PFSK-1 (cell line): ENCODE measurements at regions not wholly inside any gene's neighbourhood (a gene's known extent, or its start where the extent isn't known, plus 50 kb on each side); places are given as distances from the start of the nearest gene placed in this dataset.

Source experiments
- FOXP2 ChIP-seq: optimal IDR thresholded peaks from 2 replicates; pipeline ENCODE3; 2011; ENCODE audit warnings: borderline replicate concordance, control low read depth, inconsistent platforms; ENCODE audit not compliant: insufficient read depth; ENCODE audit errors: extremely low read length, extremely low read depth
- POLR2AphosphoS5 ChIP-seq: IDR thresholded peaks from 2 replicates; pipeline ENCODE4 v1.6.1; 2012; ENCODE audit warnings: low read depth, mild to moderate bottlenecking, control low read depth, low read length, moderate library complexity
- REST ChIP-seq, 2 experiments: IDR thresholded peaks; 2 replicates each; pipeline versions ENCODE4 v1.6.1 to v1.8.0; 2011 to 2012; ENCODE audit warnings: low read depth in 2 of 2, low read length in 2 of 2, control low read depth in 1 of 2, inconsistent platforms in 1 of 2, mild to moderate bottlenecking in 1 of 2, moderate library complexity in 1 of 2; ENCODE audit not compliant: insufficient read depth in 1 of 2
- SIN3A ChIP-seq: IDR thresholded peaks from 2 replicates; pipeline ENCODE4 v1.6.1; 2012; ENCODE audit warnings: mild to moderate bottlenecking, low read length, moderate library complexity, borderline replicate concordance; ENCODE audit not compliant: insufficient read depth
- TAF1 ChIP-seq: IDR thresholded peaks from 2 replicates; pipeline ENCODE4 v1.6.1; 2012; ENCODE audit warnings: low read length, control low read depth, borderline replicate concordance; ENCODE audit not compliant: insufficient read depth

GRCh38 chr5:165673499-165673898 is 2168.1 kb downstream of the MAT2B start:
- TF ChIP-seq SIN3A (no peak), TAF1 (no peak), POLR2AphosphoS5 (no peak), REST (IDR thresholded peaks at IDR 0.05; ENCODE audit: insufficient read depth in 1 of 2, low read depth in 2 of 2, low read length in 2 of 2) (no peak), FOXP2 (no peak)

DNA sequence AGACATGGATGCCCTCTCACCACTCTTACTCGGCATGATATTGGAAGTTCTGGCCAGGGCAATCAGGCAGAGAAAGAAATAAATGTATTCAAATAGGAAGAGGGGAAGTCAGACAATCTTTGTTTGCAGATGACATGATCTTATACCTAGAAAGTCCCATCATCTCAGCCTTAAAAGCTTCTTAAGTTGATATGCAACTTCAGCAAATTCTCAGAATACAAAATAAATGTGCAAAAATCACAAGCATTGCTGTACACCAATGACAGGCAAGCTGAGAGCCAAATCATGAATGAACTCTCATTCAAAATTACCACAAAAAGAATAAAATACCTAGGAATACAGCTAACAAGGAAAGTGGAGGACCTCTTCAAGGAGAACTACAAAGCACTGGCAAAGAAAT is 2190.4 kb downstream of the MAT2B start:
- TF ChIP-seq TAF1 = no peak
- TF ChIP-seq FOXP2 = no peak
- TF ChIP-seq SIN3A = no peak
- no peak for TF ChIP-seq POLR2AphosphoS5

GRCh38 chr5:165705960-165706359 is 2200.5 kb downstream of the MAT2B start:
- TF ChIP-seq POLR2AphosphoS5 (no peak), TAF1 (no peak), FOXP2 (no peak), REST (IDR thresholded peaks at IDR 0.05; ENCODE audit: insufficient read depth in 1 of 2, low read depth in 2 of 2, low read length in 2 of 2) (no peak), SIN3A (no peak)

DNA sequence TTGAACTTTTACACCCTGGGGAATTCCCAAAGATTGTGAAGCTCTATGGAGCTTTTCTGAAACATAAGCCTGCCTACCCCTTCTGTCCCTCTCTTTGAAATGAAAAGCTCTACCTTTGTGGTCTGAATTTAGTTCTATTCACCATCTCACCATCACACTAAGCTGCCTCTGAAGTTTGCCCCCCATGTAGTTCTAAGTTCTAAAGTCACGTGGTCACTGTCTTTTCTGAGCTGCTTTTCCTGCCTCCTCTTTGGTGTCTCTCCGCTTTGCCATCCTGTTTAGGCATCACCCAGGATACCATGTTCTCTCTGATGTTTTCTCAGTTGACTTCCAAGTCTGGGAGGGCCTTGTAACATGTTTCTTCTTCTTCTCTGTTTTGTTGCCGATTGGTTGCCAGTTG is 2206.6 kb downstream of the MAT2B start:
- TF ChIP-seq REST (IDR thresholded peaks at IDR 0.05; ENCODE audit: insufficient read depth in 1 of 2, low read depth in 2 of 2, low read length in 2 of 2) (no peak), SIN3A (no peak), POLR2AphosphoS5 (no peak), FOXP2 (no peak), TAF1 (no peak)

- no peak for TF ChIP-seq FOXP2
- no peak for TF ChIP-seq TAF1
- no peak for TF ChIP-seq POLR2AphosphoS5
- TF ChIP-seq SIN3A = no peak
- TF ChIP-seq REST (IDR thresholded peaks at IDR 0.05; ENCODE audit: insufficient read depth in 1 of 2, low read depth in 2 of 2, low read length in 2 of 2) = no peak
These were observed 2209.2 kb downstream of the MAT2B start for GRCh38 chr5:165714598-165714997.
